ENCODE measurements at regions not wholly inside any gene's neighbourhood (a gene's known extent, or its start where the extent isn't known, plus 50 kb on each side); places are given as distances from the start of the nearest gene placed in this dataset.

DNA sequence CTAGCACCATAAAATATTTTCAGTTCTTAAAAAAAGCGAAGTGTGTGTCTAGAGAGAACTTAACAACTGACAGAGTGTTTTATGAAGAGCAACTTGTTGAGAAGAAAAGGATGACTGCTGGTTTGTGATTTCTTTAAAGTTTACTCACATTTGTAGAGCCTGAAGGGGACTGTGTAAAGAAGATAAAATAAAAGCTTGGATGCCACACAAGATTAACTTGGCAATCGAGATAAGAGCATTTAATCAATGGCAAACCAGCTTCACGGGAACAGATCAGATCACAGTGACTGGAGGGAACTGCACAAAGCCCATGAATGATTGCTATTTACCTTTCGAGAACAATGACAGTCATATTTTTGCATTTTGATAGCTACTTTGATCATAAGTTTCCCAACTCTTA is 2013.1 kb upstream of the CDH9 start:
- TF ChIP-seq, protein P1, sequence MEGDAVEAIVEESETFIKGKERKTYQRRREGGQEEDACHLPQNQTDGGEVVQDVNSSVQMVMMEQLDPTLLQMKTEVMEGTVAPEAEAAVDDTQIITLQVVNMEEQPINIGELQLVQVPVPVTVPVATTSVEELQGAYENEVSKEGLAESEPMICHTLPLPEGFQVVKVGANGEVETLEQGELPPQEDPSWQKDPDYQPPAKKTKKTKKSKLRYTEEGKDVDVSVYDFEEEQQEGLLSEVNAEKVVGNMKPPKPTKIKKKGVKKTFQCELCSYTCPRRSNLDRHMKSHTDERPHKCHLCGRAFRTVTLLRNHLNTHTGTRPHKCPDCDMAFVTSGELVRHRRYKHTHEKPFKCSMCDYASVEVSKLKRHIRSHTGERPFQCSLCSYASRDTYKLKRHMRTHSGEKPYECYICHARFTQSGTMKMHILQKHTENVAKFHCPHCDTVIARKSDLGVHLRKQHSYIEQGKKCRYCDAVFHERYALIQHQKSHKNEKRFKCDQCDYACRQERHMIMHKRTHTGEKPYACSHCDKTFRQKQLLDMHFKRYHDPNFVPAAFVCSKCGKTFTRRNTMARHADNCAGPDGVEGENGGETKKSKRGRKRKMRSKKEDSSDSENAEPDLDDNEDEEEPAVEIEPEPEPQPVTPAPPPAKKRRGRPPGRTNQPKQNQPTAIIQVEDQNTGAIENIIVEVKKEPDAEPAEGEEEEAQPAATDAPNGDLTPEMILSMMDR (IDR thresholded peaks at IDR 0.05): no peak
- TF ChIP-seq POLR2A (IDR thresholded peaks at IDR 0.05): no peak
- no peak for TF ChIP-seq POLR2AphosphoS5 (IDR thresholded peaks at IDR 0.05)
